SH-SY5Y (cell line): ENCODE measurements at regions not wholly inside any gene's neighbourhood (a gene's known extent, or its start where the extent isn't known, plus 50 kb on each side); places are given as distances from the start of the nearest gene placed in this dataset.
A peak's percentile ranks its signal among the peaks of the same experiment; 100 is the strongest.

Experiments used
- GATA2 ChIP-seq: IDR thresholded peaks from 2 replicates; pipeline ENCODE4 v1.6.1; 2011; ENCODE audit warnings: mild to moderate bottlenecking, low read depth, low read length
- GATA3 ChIP-seq: IDR thresholded peaks from 2 replicates; pipeline ENCODE4 v1.6.1; 2011; ENCODE audit warnings: low read depth, mild to moderate bottlenecking, low read length, moderate library complexity

DNA sequence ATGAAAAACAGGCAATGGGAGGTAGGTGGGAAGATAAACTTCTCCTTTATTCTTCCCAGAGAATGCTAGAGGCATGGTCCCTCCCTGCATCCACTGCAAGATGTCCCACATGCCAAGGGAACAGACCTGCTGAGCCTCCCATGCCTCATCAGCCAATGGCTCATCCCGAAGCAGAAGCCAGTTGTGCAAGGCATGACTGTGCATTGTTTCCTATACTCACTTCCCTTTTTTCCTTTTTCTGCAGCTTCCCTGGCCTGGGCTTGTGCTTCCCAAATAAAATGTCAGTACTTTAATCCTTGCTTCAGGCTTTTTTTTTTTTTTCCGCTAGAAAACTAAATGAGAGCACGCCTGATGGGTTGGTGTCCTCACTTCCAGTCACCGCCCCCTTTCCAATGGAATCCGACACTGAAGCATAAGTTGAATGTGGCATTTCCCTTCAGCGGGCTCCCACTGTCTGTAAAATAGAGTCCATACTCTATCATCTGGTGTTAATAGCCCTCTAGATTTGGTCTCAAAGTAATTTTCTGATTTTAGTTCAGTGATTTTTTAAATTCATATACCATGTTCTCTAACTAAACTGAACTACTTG is 239.0 kb upstream of the JADE1 start:
- no peak for TF ChIP-seq GATA3
- TF ChIP-seq GATA2, result no peak

DNA sequence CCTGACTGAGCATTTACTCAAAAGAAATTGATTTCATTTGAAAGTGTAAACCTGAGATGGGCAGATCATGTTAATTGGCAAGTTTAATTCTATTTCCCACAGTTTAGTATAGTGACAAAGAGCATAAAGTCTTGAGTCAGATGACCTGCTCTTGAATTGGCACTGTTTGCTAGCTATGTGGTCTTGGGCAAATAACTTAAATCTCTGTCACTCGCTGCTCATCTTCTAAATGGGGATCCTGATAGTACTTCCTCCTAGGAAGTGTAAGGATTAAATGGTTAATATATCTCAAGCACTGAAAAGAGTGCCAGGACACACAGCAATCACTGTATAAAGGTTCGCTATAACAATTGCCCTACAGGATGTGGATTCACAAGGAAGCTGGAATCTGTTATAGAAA is 242.8 kb upstream of the JADE1 start:
- TF ChIP-seq GATA2 (no peak), GATA3 (no peak)

DNA sequence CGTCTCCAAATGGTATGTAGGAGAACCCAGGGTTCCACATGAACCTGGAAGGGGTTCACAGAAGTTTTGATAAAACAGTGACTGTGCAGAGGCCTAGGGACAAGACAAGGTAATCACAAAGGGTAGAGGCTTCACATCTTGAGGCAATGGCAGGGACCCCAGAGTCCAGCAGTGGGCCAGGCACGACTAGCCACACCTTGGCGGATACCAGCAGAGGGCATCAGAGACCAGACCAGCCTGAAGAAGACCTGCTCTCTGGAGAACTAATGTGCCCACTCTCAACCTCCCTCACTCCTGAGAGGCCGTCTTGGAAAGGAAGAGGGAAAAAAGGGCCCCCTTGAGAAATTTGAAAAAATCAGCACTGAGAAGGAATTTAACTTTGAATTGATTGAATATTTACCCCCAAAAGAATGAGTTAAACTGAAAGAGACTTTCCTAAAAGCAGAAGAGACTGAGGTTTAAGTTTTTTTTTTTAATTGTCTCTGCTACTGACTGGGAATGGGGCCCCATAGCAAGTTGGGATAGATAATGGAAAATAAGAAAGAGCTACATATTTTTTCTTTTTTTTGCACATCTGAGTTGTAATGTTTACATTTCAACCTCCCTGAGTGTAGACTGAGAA is 243.8 kb upstream of the JADE1 start:
- TF ChIP-seq GATA2 (no peak), GATA3 (no peak)

DNA sequence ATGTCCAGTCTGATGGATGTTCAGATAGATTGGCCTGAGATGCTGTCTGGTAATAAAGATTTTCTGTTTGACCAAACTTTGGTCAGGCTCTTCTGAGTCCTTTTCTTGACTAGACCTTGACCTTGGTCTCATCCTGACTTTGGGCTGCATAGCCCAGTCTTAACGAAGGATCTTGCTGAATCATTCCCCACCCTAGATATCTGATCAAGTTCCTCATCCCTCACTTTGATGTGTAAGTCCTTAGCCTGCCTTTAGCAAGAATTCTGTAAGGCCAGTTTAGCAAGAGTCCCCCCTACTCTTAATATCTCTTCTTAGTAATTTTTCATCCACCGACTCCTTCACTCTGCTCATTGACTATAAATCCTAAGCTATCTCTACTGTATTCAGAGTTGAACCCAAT is 244.4 kb upstream of the JADE1 start:
- no peak for TF ChIP-seq GATA3
- no peak for TF ChIP-seq GATA2

DNA sequence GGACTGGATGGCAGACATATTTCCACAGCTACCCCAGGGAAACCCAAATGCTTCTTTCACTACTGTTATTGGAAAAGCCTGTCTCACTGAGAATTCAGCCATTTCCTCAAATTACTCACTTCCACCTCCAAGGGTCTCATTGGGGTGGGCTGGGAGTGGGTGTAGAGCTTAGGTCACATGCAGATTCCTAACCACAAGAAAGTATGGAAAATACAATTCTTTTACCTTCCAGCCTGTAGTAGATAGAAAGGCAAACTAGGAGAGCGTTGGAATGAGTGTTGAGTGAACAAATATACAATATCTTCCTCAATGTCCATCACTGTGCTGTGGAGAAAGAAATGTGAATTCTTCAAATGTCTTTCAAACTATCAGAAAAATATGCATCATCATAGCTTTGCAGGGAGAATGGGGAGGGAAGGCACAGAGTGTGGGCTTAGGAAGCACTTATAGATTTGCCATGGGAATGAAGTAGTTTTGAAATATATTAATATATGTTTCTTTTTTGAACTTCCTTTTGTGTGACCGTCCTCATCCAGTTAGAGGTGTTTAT is 245.3 kb upstream of the JADE1 start:
- TF ChIP-seq GATA2 (no peak), GATA3 (no peak)

DNA sequence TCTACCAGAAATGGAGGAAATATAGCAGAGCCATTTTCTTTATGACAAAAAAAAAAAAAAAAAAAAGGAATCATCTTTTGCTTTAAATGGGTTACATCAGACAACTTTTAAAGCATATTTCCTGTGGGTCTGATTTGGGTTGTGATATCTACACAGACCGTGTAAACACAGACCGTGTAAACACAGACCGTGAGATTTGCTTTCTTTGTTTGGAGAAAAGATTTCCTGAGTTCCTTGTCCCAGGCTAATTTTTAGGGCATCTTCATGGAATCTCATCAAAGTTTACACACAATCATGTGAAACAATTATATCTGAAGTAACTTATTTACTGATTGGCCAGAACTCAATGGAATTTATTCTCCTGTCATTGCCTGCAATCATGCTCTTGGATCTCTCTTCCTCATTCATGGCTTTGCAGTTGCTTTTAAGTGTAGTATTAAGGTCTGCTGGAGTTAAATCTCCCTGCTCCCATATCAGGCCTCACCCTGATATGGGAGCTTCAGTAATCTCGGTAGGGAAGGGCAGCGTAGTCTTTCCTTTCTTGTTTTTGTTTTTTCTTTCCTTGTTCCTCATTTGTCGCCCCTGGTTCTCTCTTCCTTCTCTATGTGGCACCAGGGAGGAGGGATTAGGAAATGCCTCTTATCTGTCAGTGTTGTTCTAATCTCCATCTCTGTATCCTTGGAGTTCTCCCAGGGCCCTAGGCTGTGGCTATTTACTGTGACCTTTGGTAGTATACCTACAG is 248.6 kb upstream of the JADE1 start:
- TF ChIP-seq GATA2, result peak; percentile 47; the same call in 1 of the 2 replicates
- TF ChIP-seq GATA3, result no peak

DNA sequence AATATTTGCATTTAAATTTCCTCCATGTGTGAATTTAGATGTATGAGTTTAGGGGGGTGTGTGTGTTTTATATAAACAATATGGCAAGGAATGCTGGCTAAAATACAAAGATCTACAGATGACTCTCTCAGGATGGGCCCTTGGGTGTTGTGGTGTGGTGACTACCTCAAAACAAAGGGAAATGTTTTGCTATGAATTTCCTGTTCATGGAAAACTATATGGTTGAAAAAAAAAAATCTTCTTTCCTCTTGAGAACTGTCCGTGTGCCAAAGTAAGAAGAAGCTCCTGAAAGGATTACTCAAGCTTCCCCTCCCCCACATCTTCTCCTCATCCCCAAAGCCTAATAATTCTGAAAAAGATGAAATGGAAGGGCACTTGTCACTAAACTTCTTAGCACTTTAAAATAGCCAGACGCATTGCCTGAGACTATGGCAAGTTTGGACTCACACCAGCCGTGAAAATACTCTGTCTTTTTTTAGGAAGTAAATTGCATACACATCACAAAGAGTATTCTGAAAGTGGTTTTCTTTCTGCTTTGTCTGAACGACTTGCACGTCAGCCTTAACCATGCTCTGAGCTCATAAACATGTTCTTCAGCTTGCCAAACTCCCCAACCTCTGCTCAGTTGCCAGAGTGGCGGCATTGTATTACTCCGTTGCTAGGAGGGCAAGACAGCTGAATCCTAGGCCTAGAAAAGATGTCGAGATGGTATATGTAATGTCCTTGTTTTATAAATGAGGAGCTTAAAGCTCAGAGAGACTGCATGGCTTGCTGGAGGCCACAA is 250.4 kb upstream of the JADE1 start:
- TF ChIP-seq GATA2 (no peak), GATA3 (no peak)

DNA sequence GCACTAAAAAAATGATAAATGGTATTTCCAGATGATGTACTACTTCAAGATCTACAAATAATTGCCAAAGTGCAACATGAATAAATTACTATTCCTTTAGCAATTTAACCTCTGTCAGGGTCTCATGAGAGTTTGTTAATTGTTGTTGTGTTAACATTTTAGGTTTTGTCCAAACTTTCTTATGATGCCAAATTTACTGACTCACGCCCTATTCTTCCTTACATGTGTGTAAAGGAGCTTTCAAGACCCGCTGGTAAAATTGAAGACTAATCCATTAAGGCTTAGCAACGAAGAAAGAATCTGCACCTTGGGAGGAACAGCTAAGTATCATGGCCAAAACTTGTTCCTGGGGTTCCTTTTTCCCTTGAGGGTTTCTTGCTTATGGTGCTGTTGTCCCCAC is 252.7 kb upstream of the JADE1 start:
- TF ChIP-seq GATA3 (no peak), GATA2 (no peak)

DNA sequence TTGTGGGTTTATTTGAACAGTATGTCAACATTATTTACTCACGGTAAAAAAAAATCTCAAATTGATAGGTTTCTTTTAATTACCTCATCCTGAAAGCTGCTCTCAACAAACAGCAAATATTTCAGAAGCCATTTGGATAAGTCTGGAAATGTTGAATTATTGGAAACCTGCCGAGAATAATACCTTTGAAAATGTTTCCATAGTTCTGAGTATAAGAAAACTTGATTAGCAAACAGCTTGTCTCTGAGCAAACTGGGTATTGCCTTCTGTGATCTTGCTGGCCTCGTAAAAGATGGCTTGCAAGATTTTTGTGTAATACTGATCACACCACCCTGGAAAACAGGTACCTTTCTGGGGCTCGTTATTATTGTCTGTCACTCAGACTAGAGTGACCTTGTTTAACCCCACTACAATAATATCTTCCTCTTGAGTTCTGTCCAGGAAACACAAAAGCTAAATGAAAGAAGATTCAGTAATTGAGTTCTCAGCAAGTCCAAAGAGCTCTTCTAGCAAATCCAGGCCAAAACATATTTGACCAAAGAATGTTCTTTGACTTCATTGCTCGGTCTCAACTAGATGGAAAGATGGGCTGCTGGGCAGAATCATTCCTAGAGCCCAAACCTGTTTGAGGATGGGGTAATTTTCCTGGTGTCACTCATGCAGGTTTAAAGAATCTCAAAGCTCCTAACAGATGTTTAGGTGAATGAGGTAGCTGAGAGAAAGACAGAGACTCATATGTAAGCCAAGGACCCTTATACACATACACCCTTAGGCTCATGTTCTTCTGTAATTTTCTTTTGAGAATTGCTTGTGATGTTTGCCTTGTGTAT is 255.6 kb upstream of the JADE1 start:
- no peak for TF ChIP-seq GATA2
- TF ChIP-seq GATA3, result no peak

DNA sequence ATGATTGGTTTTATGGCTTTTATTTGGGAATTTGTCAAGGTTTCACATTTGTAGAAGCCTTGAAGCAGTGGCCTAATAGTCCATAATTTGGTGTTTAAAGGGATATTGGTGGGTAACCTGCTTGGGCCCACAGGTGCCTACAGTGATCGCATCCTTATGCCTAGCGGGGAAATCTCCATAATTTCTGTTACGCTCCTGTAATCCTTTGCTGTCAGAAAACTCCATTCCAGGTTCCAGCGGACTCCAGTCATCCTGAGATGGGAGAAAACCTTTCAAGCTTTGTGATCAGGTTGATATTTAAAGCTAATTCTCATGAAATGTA is 257.0 kb upstream of the JADE1 start:
- TF ChIP-seq GATA2, result no peak
- no peak for TF ChIP-seq GATA3

DNA sequence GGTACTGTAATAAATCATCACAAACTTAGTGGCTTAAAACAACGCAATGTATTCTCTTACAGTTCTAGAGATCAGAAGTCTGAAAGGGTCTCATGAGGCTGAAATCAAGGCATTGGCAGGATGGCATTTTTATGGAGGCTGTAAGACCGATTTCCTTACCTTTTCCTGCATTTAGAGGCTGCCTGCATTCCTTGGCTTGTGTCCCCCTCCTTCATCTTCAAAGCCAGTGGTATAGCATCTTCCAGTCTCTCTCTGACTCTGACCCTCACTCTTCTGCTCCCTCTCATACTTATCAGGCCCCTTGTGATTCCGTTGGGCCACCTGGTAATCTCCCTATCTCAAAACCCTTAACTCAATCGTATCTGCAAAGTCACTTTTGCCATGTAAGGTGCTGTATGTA is 258.2 kb upstream of the JADE1 start:
- TF ChIP-seq GATA3 (no peak), GATA2 (no peak)

DNA sequence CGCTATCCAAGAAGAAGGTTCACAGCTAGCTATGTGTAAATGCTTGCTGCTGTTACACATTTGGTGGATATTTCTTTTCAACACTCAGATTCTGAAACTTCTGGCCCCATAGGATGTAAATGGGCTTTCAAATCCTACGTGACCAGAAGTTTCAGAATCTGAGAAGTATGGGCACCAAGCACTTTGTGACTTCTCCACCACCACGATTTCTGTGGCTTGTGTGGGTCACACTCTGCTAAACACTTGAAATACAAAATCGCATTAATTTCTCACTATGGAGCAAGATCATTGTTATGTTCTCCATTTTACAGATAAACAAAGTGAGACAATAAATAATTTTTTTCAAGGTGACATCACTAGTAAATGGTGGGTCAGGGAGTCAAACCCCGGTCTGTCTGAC is 259.4 kb upstream of the JADE1 start:
- TF ChIP-seq GATA3, result no peak
- no peak for TF ChIP-seq GATA2

DNA sequence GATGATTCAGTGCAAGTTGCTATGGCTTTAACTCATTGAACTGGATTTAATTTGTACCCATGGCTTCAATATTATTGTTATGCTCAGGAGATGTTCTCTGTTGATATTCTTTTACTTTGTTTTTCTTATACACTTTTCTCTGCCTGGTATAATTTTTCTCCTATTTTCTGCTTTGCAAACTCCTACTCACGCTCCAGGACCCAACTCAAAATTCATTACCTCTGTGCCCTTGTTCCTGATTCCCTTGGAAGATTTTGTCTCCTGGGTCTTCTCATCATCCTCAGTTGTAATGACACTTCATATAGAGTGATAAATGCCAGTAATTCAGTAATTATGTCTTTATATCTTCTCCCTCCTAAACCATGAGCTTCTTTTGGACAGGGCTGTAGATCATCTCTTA is 259.9 kb upstream of the JADE1 start:
- no peak for TF ChIP-seq GATA2
